Lower lobe of right lung (tissue), 2 donors: ENCODE measurements at regions not wholly inside any gene's neighbourhood (a gene's known extent, or its start where the extent isn't known, plus 50 kb on each side); places are given as distances from the start of the nearest gene placed in this dataset.

Experiments used
- ATAC-seq, 2 donors: fragments of 200-7000 bp; cut with Tn5 transposase; one replicate each; pipeline ENCODE4 v1.9.1; 2020 to 2022; ENCODE audit warnings: mild to moderate bottlenecking in 2 of 2, moderate library complexity in 2 of 2
- DNase-seq: peaks from one replicate; pipeline ENCODE4 v3.0.0-alpha.2; 2020
- H3K27ac ChIP-seq: fragments of 200-600 bp; one replicate; pipeline ENCODE4 v1.8.0; 2022
- H3K27me3 ChIP-seq: fragments of 200-600 bp; one replicate; pipeline ENCODE4 v1.8.0; 2022; ENCODE audit warnings: low read depth
- H3K36me3 ChIP-seq: fragments of 200-600 bp; one replicate; pipeline ENCODE4 v1.8.0; 2022; ENCODE audit warnings: mild to moderate bottlenecking
- H3K4me1 ChIP-seq: fragments of 200-600 bp; one replicate; pipeline ENCODE4 v1.8.0; 2022
- H3K4me3 ChIP-seq: fragments of 200-600 bp; one replicate; pipeline ENCODE4 v1.8.0; 2022; ENCODE audit warnings: mild to moderate bottlenecking
- H3K9me3 ChIP-seq: fragments of 200-600 bp; one replicate; pipeline ENCODE4 v1.8.0; 2022
- CTCF ChIP-seq: fragments of 200-600 bp; IDR thresholded peaks from one replicate; pipeline ENCODE4 v1.8.0; 2022; ENCODE audit warnings: antibody characterized with exemption, mild to moderate bottlenecking
- intact Hi-C: fragments of 100-400 bp; cut with DNase I; formaldehyde crosslinking; loops from one replicate; pipeline ENCODE4 v1.11.0; 2022
- donor health status: DM: no; HTN: yes; CAD: no; lungs with severe emphysema.

DNA sequence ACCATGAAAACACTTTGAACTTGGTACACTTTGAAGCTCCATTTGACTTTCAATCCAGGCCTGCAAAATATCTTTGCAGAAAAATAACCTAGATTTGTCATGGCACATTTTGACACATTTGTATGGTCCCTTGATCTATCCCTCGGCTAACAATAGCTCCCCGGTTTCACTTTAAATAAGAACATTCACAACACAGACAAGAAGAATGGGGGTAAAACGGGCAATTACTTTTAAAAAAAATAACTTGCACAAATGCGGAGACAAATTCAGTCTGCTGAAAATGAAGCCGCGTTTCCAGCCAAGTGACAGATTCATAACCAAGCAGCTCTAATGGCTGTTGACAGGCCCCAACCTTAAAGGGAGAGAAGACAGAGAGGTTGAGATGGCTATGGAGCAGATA, 218.2 kb downstream of the NPHP4 start:
- Histone ChIP-seq H3K4me1 (no peaks in the 10 kb centered on the region), H3K4me3 (no peak overlapping the region), H3K36me3 (no peaks in the 10 kb centered on the region), H3K27me3 (peaks cover 15% of the 10 kb centered on the region), H3K27ac (no peak overlapping the region), H3K9me3 (no peaks in the 10 kb centered on the region)
- intact Hi-C loops, result no loop called here
- no peak for TF ChIP-seq CTCF
- DNase-seq, result no peak
- ATAC-seq, result no peak

DNA sequence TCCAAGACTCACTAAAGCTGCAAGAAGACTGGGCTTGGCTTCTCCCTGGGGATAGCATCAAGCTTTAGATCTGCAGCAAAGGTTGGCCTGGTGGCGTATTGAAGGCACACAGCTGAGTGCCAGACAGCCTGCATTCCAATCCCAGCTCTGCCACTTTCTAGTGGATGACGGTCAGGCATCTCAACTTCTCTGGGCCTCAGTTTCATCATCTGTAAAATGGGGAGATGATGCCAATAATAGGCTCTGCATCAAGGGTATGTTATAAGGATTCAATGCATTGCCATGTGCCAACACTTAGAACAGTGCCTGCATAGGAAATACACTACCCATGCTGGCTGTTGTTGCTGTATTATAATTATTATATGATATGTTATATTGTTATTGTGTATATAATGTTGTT, 220.4 kb downstream of the NPHP4 start:
- Histone ChIP-seq H3K27me3 (peaks cover 29% of the 10 kb centered on the region), H3K36me3 (no peaks in the 10 kb centered on the region), H3K27ac (no peak overlapping the region), H3K4me1 (no peaks in the 10 kb centered on the region), H3K9me3 (no peaks in the 10 kb centered on the region), H3K4me3 (no peak overlapping the region)
- no peak for DNase-seq
- intact Hi-C loops, result no loop called here
- TF ChIP-seq CTCF, result no peak
- ATAC-seq, result no peak

GRCh38 chr1:5770981-5771765, 221.1 kb downstream of the NPHP4 start:
- intact Hi-C loops, result no loop called here
- Histone ChIP-seq H3K4me3 (no peak overlapping the region), H3K27ac (no peak overlapping the region), H3K36me3 (no peaks in the 10 kb centered on the region), H3K9me3 (no peaks in the 10 kb centered on the region), H3K27me3 (peaks cover 32% of the 10 kb centered on the region), H3K4me1 (no peaks in the 10 kb centered on the region)
- ATAC-seq, result no peak
- no peak for DNase-seq
- TF ChIP-seq CTCF, result no peak

DNA sequence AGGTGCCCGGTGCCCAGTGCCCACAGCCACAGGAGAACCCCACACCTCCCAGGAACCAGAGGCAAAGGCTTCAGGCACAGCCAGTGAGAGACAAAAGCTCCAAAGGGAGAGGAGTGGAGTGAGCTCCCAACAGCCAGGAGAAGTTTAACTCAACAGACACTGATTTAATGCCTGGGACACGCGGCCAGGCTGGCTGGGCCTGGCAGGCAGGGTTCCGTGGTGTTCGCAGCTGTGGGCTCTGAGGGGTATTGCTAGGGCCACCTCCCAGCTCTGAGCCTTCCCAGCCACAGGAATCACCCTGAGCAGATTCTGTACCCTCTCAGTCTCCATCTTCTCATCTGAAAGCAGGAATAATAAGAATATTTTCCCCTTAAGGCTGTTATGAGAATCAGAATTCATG, 222.5 kb downstream of the NPHP4 start:
- Histone ChIP-seq H3K27ac (no peak overlapping the region), H3K4me3 (no peak overlapping the region), H3K9me3 (no peaks in the 10 kb centered on the region), H3K36me3 (no peaks in the 10 kb centered on the region), H3K27me3 (peaks cover 46% of the 10 kb centered on the region), H3K4me1 (no peaks in the 10 kb centered on the region)
- DNase-seq (no peak), ATAC-seq (no peak)
- TF ChIP-seq CTCF, result no peak
- intact Hi-C loops, result no loop called here

GRCh38 chr1:5769146-5769545, 223.1 kb downstream of the NPHP4 start:
- TF ChIP-seq CTCF, result no peak
- ATAC-seq, result no peak
- H3K4me1 ChIP-seq, result no peaks in the 10 kb centered on the region
- intact Hi-C loops, result no loop called here
- H3K36me3 ChIP-seq, result no peaks in the 10 kb centered on the region
- DNase-seq, result no peak
- H3K9me3 ChIP-seq, result no peaks in the 10 kb centered on the region
- no peak overlapping the region for H3K4me3 ChIP-seq
- no peak overlapping the region for H3K27ac ChIP-seq
- peaks cover 50% of the 10 kb centered on the region for H3K27me3 ChIP-seq
